Panc1 (cell line): ENCODE measurements at regions not wholly inside any gene's neighbourhood (a gene's known extent, or its start where the extent isn't known, plus 50 kb on each side); places are given as distances from the start of the nearest gene placed in this dataset.

ENCODE experiments used
- ATAC-seq: fragments of 200-7000 bp; cut with Tn5 transposase; 2 replicates; pipeline ENCODE4 v1.9.1; 2020; ENCODE audit warnings: mild to moderate bottlenecking, moderate library complexity
- BruUV-seq: library from RNA; stranded (reverse); fragments of 400-500 nt; replicated peaks from 2 replicates; lab custom pipeline; 2021; lab: Mats Ljungman, UMichigan
- CTCF ChIA-PET: fragments of 300-600 bp; sonication (Branson Sonifier 250); formaldehyde crosslinking; loops from one replicate; lab custom pipeline; 2022; ENCODE audit warnings: antibody characterized with exemption; lab: Charles Lee
- POLR2A ChIA-PET: fragments of 300-600 bp; sonication (Branson Sonifier 250); formaldehyde crosslinking; loops from one replicate; lab custom pipeline; 2022; ENCODE audit warnings: antibody characterized with exemption; lab: Charles Lee
- DNase-seq: peaks from one replicate; pipeline ENCODE4 v3.0.0-alpha.2; 2010; ENCODE audit warnings: low read depth, low spot score
- H3K27ac ChIP-seq: 2 replicates; pipeline ENCODE4 v1.5.1; 2011; ENCODE audit warnings: mild to moderate bottlenecking, low read length, inconsistent platforms
- H3K27me3 ChIP-seq: fragments of 200-500 bp; sonication (Bioruptor generic); 2 replicates; pipeline ENCODE4 v1.6.0; 2014; ENCODE audit warnings: low read length, inconsistent platforms; ENCODE audit not compliant: control insufficient read depth, insufficient read depth
- H3K36me3 ChIP-seq: fragments of 200-500 bp; sonication (Bioruptor generic); 2 replicates; pipeline ENCODE4 v1.5.1; 2014; ENCODE audit warnings: inconsistent platforms, mild to moderate bottlenecking, low read length, moderate library complexity; ENCODE audit not compliant: control insufficient read depth, insufficient read depth
- H3K4me1 ChIP-seq: 2 replicates; pipeline ENCODE4 v1.5.1; 2011; ENCODE audit warnings: inconsistent platforms, mild to moderate bottlenecking, low read length, moderate library complexity; ENCODE audit not compliant: control insufficient read depth, insufficient read depth
- H3K4me3 ChIP-seq, 2 experiments: 2 replicates each; pipeline ENCODE4 v1.5.1; 2011 to 2012; ENCODE audit warnings: low read depth in 2 of 2, low read length in 2 of 2, mild to moderate bottlenecking in 2 of 2, inconsistent platforms in 1 of 2, moderate library complexity in 1 of 2
- H3K9me3 ChIP-seq: fragments of 200-500 bp; sonication (Bioruptor generic); 2 replicates; pipeline ENCODE4 v1.5.1; 2014; ENCODE audit warnings: low read depth, mild to moderate bottlenecking, inconsistent platforms, low read length, moderate library complexity; ENCODE audit not compliant: control insufficient read depth, insufficient read depth
- POLR2AphosphoS5 ChIP-seq: IDR thresholded peaks from 2 replicates; pipeline ENCODE4 v1.6.1; 2012; ENCODE audit warnings: mild to moderate bottlenecking, low read depth, low read length, moderate library complexity
- SIN3A ChIP-seq: IDR thresholded peaks from 2 replicates; pipeline ENCODE4 v1.6.1; 2012; ENCODE audit warnings: low read depth, mild to moderate bottlenecking, low read length, moderate library complexity, borderline replicate concordance; ENCODE audit not compliant: insufficient read depth
- TCF7L2 ChIP-seq: IDR thresholded peaks from 2 replicates; pipeline ENCODE4 v1.6.1; 2011; ENCODE audit warnings: mild to moderate bottlenecking, low read depth, low read length, inconsistent platforms
- in situ Hi-C: cut with HindIII; loops from 2 replicates; pipeline ENCODE4 v1.10.0; 2016; ENCODE audit warnings: low sequenced_read_pairs, low pct_unique_long_range_greater_than_20kb
- intact Hi-C: fragments of 100-400 bp; cut with micrococcal nuclease; formaldehyde crosslinking; loops from one replicate; pipeline ENCODE4 v1.10.0; 2022; ENCODE audit not compliant: unreplicated experiment
- TF ChIP-seq, protein P1 (sequence below), 2 experiments: IDR thresholded peaks; 2 replicates each; pipeline ENCODE4 v1.6.1; 2011 to 2012; ENCODE audit warnings: low read depth in 2 of 2, control low read depth in 1 of 2, low read length in 1 of 2, mild to moderate bottlenecking in 1 of 2, moderate library complexity in 1 of 2; ENCODE audit not compliant: insufficient read depth in 1 of 2
- TF ChIP-seq, protein P2 (sequence below): fragments of 450-650 bp; IDR thresholded peaks from 2 replicates; pipeline ENCODE4 v1.5.1; 2017; ENCODE audit warnings: mild to moderate bottlenecking

DNA sequence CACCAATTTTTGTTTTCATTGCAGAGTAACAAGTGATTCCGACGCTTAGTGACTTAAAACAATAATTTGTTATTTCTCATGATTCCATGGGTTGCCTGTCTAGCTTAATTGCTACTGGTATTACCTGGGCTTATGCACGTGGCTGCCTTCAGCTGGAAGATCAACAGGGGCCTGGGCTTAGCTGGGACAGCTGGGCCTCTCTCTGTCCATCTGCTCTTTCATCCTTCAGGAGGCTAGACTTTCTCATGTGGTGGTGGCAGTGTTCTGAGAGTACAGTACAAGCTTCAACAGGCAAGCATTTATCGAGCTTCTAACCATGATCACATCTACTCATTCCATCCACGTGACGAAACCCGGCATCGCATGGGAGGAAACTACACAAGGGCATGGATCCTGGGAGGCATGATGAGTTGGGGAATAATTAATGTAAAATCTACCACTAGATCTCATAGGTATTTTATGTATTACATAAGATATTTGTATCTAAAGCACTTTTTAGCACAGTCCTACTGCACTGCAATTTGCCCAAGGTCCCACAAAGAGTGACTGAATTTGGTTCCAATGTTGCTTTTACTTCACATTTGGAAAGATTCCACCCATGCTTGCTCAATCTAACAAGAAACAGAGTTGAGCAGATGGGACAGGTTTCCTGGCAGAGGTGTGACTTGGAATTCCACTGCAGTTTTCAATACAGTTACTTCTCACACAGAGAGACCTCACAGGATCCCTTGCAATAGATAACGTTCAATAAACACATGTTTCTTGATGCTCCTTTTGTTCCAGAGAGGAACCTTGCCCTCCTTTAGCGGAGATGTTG, 153.1 kb upstream of the FRMD6 start:
- Histone ChIP-seq H3K27ac (no peak overlapping the region), H3K9me3 (no peaks in the 10 kb centered on the region), H3K4me3 (no peak overlapping the region), H3K27me3 (no peaks in the 10 kb centered on the region), H3K36me3 (no peaks in the 10 kb centered on the region), H3K4me1 (no peaks in the 10 kb centered on the region)
- intact Hi-C loops = no loop called here
- TF ChIP-seq, protein P1, sequence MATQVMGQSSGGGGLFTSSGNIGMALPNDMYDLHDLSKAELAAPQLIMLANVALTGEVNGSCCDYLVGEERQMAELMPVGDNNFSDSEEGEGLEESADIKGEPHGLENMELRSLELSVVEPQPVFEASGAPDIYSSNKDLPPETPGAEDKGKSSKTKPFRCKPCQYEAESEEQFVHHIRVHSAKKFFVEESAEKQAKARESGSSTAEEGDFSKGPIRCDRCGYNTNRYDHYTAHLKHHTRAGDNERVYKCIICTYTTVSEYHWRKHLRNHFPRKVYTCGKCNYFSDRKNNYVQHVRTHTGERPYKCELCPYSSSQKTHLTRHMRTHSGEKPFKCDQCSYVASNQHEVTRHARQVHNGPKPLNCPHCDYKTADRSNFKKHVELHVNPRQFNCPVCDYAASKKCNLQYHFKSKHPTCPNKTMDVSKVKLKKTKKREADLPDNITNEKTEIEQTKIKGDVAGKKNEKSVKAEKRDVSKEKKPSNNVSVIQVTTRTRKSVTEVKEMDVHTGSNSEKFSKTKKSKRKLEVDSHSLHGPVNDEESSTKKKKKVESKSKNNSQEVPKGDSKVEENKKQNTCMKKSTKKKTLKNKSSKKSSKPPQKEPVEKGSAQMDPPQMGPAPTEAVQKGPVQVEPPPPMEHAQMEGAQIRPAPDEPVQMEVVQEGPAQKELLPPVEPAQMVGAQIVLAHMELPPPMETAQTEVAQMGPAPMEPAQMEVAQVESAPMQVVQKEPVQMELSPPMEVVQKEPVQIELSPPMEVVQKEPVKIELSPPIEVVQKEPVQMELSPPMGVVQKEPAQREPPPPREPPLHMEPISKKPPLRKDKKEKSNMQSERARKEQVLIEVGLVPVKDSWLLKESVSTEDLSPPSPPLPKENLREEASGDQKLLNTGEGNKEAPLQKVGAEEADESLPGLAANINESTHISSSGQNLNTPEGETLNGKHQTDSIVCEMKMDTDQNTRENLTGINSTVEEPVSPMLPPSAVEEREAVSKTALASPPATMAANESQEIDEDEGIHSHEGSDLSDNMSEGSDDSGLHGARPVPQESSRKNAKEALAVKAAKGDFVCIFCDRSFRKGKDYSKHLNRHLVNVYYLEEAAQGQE (IDR thresholded peaks at IDR 0.05; ENCODE audit: insufficient read depth in 1 of 2, low read depth in 2 of 2, low read length in 1 of 2) = no peak
- TF ChIP-seq, protein P2, sequence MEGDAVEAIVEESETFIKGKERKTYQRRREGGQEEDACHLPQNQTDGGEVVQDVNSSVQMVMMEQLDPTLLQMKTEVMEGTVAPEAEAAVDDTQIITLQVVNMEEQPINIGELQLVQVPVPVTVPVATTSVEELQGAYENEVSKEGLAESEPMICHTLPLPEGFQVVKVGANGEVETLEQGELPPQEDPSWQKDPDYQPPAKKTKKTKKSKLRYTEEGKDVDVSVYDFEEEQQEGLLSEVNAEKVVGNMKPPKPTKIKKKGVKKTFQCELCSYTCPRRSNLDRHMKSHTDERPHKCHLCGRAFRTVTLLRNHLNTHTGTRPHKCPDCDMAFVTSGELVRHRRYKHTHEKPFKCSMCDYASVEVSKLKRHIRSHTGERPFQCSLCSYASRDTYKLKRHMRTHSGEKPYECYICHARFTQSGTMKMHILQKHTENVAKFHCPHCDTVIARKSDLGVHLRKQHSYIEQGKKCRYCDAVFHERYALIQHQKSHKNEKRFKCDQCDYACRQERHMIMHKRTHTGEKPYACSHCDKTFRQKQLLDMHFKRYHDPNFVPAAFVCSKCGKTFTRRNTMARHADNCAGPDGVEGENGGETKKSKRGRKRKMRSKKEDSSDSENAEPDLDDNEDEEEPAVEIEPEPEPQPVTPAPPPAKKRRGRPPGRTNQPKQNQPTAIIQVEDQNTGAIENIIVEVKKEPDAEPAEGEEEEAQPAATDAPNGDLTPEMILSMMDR = no peak
- TF ChIP-seq TCF7L2 (no peak), SIN3A (no peak), POLR2AphosphoS5 (no peak)
- DNase-seq (no peak), ATAC-seq (no peak)
- ChIA-PET POLR2A (no interaction called here), CTCF (no interaction called here)
- BruUV-seq = no TSS peak
- in situ Hi-C loops = no loop called here

DNA sequence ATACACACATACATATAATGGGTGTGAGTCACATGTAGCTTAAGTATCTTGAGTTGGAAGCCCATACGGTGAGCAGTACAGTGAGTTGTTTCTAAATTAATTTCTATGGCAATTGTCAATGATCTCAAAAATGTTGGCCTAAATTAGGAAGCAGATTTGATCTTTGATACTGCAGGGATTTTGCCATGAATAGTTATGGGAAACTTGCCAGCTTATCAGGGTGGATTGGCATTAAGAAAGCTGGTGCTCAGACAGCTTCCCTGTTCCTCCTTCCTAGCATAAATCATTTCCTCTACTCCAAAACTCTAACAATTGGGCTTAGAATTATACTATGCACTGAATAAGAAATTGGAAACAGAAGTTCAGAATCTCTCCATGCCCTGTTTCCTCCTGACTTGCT, 150.9 kb upstream of the FRMD6 start:
- Histone ChIP-seq H3K27me3 (no peaks in the 10 kb centered on the region), H3K4me3 (no peak overlapping the region), H3K4me1 (no peaks in the 10 kb centered on the region), H3K27ac (no peak overlapping the region), H3K9me3 (no peaks in the 10 kb centered on the region), H3K36me3 (no peaks in the 10 kb centered on the region)
- BruUV-seq = no TSS peak
- TF ChIP-seq, protein P2 = no peak
- TF ChIP-seq SIN3A = no peak
- TF ChIP-seq, protein P1 (IDR thresholded peaks at IDR 0.05; ENCODE audit: insufficient read depth in 1 of 2, low read depth in 2 of 2, low read length in 1 of 2) = no peak
- no peak for TF ChIP-seq POLR2AphosphoS5
- TF ChIP-seq TCF7L2 = no peak
- ChIA-PET CTCF (no interaction called here), POLR2A (interaction anchor here (0.8 kb wide), 1 partner anchor 12 kb away, joined by 3 read pairs; no protein-coding TSS in a partner anchor)
- ATAC-seq = no peak
- in situ Hi-C loops (no loop called here), intact Hi-C loops (no loop called here)
- no peak for DNase-seq
